ENCODE measurements at regions not wholly inside any gene's neighbourhood (a gene's known extent, or its start where the extent isn't known, plus 50 kb on each side); places are given as distances from the start of the nearest gene placed in this dataset.

DNA sequence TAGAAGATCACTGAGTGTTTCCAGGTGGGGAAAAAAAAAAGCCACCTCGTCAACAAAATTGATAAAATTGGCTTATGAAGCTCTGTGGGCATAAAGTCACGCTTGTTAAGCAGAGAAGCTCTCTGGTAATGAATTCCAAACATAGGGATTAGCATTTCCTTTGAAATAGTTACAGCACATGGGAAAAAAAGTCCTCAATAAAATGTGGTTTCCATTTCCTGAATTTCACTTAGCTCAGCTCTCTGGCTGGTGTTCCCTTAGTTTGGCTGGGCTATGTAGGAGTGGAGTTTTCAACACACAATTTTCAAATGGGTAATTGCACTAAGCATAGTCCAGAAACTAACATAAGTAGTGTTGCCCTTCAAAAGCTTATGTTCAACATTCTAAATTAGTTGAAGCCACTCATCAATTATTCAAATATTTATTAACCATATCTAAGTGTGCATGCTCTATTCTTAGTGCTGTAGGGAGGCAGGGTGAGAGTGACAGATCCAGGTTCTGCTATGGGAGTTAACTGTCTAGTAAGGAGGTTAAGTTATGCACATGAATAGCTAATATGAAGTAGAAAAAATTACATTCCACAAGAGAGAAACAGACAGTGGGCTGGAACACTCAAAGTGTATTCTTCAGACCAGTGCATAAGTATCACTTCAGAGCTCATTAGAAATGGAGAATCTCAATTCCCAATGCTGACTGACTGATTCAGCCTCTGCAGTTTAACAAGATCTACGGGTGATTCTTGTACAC is 445.7 kb downstream of the SMARCA1 start:
- DNase-seq, result peak; percentile 32

DNA sequence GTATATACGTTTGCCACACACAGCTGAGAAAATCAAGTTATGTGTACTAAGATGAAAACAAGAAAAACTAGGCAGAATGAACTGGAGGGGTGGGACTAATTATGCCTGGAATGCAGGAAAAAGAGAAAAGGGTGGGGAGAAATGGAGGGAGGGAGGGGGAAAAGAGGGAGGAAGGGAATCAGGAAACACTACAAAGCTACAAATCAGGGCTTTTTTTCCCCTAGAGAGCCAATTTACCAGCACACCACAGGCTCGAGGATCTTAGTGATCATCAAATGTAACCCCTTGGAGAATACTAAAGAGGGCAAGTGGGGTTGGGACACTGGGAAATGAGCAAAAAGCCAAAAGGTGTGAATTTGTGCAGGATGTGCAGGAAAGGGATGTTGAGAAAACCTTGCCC is 451.9 kb downstream of the SMARCA1 start:
- no peak for DNase-seq

DNA sequence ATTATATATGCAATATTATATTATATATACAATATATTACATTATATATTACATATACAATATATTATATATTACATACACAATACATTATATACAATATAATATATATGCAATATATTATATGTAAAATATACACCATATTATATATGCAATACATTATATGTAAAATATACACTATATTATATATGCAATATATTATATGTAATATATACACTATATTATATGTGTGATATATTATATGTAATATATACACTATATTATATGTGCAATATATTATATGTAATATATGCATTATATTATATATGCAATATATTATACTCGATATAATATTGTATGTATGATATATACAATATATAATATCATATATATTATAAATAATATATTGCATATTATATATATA is 457.4 kb downstream of the SMARCA1 start:
- DNase-seq, result no peak

DNA sequence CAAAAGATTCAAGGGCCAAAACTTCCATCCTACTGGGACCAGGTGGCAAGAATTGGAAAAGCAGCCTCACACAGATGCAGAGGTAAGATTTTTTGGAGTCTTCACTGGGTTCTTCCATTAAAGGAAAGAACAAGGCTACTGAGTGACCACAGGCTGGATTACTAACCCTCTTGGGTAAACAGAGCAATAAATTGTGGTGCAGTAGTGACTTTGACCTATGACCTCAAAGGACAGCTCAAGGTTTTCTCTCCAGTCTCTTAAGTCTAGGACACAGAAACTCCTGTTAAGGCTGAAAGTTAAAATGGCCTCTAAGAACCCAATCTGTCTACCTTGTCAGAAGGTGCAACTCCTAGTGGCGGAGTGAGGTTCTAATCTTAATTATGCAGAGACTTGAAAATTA is 464.9 kb downstream of the SMARCA1 start:
- DNase-seq, result no peak

DNA sequence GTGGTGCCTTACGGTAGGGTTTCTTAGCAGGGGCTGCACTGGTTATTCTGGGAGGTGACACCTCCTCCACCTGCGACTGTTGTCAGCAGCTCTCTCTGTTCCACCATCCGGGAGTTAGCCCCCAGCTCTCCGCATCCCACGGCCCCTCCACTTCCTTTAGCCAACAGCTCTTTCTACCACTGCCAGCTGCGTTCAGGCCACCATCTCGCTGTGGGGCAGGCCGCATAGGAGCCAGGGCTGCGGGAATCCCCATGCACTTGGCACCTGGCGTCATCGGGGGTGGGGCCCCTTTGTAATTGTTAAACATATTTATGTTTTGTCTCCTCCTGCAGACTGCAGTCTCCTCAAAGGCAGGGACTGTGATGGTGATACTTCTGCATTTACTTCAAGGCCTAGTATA is 480.2 kb downstream of the SMARCA1 start:
- DNase-seq, result no peak

DNA sequence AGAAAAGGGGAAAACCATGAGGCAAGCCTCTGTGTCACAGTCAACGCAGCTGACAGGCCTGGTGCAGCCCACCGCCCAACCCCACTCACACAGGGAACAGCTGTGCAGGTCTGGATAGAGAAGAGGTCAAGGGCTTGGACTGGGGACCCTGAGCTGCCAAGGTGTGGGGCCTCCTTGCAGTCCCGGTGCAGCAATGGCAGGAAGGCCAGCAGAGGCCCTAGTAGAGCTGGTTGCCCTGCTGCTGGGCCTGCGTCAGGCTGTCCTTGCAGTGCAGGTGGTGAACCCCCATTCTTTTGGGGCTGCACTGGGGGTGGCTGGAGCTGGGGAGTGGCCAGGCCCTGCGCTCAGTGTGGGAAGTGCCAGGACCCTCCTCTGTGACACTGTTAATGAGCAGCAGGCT is 482.0 kb downstream of the SMARCA1 start:
- DNase-seq, result no peak

DNA sequence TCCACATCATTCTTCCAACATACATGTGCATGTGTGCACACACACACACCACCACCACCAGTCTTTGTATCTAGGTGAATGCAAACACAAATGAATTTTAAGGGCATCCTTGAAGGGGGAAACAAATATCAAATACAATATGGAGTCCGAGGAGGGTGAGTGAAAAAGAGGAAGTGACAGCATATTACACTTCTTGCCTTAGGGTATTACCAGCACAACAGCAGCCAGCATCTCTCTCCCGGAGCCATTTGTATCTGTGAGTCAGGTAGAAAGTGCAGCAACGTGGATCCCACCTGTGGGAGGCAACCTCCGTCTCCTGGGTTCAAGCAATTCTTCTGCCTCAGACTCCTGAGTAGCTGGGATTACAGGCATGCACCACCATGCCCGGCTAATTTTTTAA is 483.2 kb downstream of the SMARCA1 start:
- no peak for DNase-seq

DNA sequence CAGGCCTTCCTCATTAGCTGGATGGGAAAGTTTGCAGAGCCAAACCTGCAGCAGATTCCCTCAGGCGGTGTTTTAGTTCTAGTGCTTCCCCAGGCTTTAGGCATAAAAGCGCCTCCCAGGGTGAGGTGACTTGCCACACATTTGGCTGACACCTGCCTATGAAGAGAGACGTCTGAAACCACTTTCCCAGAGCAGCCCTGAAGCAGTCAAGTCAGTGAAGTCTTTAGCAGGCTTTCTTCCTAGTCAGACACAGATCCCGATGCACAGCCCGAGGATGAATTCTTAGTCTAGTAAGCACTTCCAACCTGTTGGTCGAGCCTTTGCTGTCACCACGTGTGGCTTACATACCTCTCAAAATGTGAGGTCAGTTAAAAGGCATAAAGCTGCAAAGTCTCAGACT is 484.1 kb downstream of the SMARCA1 start:
- DNase-seq, result no peak

DNA sequence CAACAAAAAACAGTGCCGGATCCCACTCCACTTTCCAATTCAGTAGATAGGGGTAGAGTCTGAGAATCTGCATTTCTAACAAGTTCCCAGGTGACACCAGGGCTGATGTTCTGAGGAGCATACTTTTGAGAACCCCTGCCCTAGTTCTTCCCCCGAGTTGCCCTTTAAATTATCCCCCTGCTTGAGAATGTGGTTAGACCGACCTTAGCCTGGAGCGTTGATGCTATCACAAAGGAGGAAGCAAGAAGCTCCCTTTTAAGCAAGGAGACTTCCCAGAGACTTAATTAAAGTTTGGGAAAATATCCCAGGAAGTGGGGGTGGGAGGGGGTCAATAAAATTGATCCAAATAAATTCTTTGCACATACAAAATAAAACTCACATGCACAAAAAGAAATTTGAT is 485.9 kb downstream of the SMARCA1 start:
- DNase-seq, result no peak

DNA sequence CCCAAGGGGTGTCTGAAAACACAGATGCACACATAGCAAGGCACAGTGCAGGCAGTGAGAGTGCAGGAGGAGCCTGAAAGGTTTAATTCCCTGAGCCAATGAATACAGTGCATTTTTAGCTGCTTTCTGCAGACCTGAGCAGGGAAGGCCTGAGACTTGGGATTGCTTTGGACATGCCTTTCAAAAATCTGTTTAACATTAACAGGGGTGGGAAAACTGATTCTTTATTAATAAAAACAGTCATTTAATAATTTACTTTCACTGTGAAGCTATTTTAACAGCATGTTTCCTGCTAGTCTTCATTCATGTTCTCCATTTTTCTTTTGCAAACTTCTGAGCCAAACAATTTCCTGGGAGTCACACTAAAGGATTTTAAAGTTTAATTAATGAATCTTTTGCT is 488.1 kb downstream of the SMARCA1 start:
- DNase-seq, result no peak

DNA sequence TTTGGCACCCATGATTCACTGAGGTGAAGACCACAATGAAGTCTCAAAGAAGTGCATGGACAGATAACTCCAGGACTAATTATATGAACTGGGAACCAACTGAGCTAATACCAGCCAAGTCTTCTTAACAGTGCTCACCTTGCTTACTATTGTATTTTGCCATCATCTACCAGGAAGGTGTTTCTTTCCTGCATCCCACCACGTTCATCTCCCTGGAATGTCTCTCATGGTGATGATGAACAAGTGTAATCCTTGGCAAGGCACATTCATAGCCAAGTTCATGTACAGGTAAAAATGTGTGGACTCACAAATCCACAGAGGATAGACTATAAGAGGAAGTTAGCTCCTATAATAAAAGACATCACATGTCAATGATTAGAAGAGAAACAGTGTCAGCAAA is 489.1 kb downstream of the SMARCA1 start:
- no peak for DNase-seq

DNA sequence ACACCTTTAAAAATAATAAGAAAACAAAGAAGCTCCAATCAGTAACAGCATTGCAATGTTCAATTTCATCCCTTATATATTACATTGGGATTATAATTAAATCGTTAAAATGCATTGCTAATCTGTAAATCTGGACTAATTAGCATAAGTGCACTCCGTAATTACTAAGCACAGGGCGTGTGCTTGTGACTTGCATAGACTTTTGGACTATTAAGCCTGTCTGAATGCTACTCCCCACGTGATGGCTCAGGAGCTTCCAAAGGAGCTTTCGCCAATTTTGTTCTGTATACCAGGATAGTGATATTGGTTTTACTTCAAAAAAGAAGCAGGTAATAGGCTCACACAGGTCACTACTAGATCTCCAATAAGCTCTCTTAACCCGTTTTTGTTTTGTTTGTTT is 497.1 kb downstream of the SMARCA1 start:
- DNase-seq, result no peak

DNA sequence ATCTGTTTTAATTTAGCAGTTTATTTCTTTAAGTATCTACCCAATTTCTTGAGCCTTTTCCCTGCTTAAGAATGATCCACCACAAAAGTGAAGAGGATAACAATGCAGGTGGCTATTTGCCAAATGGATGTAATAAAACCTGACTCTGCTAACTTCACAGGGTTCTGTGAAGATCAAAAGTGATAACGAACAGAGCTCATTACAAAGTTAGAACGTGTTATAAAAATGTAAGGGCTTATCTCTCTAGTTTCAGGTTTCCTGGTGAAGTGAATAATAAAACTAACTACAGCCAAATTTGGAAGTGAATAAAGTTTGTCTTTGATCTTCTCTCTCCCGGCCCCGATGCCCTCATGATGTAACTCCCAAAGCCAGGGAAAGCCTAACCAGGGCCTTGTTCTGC is 497.9 kb downstream of the SMARCA1 start:
- DNase-seq, result no peak

DNA sequence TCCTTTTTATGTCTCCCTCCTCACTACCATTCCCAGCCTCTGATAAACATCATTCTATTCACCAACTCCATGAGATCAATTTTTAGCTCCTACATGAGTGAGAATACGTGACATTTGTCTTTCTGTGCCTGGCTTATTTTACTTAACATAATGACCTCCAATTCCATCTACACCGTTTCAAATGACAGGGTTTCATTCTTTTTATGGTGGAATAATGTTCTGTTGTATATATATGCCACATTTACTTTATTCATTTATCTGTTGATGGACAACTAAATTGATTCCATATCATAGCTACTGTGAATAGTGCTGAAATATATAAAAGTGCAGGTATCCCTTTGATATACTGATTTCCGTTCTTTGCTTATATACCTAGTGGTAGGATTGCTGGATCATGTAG is 503.9 kb downstream of the SMARCA1 start:
- no peak for DNase-seq

DNA sequence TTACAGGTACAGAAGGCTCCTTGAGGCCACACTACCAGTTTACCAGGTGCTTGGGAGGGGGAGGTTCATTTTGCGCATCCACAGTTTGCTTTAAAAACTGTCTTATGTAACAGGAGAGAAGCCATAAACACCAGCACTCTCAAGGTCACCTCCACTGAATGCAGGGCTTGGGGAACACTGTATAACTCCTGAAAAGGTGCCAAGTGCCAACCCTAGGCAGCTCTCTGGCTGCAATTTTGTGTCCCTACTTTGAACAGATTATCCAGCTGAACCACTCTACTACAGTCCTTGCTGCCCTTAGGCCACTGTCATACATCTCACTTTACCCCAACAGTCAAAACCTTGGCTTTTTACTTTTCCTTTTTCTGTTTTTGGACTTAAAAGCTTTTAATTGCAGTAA is 507.9 kb downstream of the SMARCA1 start:
- DNase-seq, result no peak

DNA sequence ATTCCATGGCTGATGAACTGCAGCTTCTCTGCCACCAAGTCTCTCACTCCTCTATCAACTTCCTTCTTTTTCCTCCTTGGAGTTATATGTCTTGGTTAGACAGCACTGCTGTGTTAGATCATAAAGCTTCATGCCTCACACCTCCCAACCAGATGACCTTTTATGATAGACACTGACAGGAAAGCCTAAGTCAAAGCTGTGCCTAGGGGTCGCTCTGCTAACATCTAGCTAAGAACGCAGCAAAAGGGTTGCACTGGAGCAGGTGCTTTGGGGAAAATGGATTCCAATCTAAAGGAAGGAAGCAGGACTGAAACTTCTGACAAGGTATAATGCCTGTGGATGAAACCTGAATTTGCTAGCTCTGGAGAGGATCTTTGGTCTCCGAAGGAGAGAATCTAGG is 509.7 kb downstream of the SMARCA1 start:
- DNase-seq, result no peak

DNA sequence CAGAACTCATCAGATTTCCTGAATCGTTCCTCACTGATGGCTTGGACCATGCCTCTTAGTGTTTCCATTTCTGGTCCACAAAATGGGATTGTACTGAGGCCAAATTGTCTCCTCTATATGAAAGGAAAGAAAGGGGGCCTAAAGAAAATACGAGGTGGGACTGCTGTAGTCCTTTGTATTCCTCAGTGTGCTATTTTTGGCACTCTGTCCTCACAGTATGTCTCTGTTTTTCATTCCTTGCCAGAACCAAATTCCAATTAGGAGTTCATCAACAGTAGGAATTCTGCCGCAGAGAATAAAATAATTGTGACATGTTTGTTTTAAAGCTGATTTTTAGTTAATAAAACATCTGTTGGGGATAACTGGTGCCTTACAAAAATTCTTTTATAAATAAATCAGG is 515.7 kb downstream of the SMARCA1 start:
- peak; percentile 0 for DNase-seq

DNA sequence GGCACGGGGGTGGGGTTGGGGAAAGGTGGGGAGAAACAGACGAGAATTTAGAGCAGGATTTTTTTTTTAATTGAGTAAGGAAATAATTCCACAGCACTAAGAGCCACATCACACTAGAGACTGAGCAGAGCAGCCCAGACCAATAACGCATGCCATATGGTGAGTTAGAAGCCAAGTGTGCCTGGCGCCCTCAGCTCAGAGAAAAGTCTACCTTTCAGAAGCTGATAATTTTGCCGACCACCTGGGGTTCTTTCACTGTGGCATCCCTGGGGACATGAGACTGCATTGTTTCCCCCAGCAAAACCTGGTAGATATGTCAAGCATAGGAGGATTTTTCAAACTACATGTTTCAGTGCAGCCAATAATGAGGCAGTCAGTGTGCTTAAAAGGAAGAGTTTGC is 516.8 kb downstream of the SMARCA1 start:
- no peak for DNase-seq

DNA sequence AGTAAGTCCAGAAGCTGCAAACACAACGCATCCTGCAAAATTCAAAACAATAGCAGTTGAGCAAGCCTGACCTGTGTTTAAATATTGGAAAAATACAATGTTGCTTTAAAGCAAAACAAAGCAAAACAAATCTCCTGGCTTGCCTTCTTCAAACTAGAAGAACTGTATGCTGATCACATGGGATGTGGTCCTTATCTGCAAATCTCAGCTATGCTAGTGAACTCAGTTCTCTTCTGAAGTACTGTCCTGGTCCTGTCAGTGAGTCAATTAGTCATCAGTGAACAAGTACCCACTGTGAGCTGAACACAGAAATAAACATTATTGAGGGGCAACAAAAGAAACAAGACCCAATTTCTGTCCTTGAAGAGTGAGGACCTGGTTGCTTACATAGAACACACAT is 522.5 kb downstream of the SMARCA1 start:
- no peak for DNase-seq

DNA sequence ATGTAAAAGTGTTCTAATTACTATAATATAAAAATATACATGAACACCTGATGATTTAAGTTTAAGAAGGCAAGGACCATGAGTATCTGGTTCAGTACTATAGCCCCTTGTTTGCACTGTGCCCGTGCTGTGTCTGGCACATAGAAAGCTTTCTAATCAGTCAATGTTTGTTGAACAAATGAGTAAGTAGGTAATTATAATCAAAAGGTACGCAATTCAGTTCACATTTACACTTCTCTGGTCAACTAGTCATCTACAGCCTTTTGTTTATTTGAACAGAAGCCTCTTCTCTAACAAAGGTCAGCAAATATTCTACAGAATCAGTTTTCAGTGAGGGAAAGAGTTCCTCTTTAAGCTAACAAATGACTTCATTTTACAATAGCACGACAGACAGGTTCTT is 523.3 kb downstream of the SMARCA1 start:
- DNase-seq, result no peak

DNA sequence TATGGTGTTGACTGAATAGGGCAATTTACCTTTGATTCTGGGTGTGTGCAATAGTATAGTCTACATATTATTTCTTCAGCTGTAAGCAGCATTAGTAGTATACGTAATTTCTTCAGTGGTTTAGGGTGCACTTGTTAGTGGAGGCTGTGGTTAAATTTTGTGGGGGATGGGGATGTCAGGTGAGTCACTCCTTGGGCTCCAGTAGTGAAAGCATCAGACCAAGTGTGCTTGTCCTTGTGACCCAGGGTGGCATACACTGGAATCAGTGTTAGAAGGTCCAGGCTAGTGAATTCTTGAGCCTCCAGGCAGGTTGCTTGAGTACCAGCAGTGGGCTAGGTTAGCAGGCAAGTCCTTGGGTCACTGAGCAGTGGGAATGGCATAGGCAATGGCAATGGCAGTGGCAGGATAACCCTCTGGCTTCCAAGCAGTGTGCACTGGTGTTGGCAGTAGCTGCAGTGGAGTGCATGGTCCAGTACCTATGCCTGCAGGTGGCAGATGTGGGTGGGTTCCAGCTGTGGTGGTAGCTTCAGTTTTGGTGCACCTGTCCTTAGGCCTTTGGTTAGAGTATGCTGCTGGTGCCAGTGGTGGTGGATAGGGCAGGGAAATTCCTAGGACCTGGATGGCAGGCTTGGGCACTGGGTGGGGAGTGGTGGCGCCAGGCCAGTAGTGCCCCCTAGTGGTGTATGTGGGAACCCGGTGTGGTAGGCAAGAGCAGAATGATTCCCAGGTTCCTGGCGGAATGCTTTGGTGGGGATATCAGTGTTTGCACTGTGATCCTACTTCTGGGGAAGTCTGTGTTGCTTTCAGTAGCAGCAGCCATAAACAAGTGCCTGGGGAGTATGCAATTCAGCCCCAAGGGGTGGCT is 531.0 kb downstream of the SMARCA1 start:
- no peak for DNase-seq

DNA sequence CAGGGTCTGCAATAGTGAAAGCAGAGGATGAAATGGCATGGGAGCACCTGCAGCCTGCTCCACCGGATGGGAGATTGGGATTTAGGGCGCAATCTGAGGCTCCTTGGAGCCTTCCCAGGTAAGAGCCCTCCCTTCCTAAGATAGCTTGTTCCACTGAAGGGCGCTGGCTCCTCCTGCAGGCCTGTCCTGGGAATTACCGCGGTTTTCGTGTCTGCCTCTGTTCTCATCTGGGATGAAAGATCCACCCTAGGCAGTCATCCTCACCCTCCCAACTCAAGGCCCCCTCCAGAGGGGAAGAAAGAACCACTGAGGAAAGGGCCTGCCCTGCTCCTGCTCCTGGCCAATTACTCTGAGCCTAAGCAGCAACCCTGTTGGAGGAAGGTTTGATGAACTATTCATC is 547.5 kb downstream of the SMARCA1 start:
- DNase-seq, result peak; percentile 5

DNA sequence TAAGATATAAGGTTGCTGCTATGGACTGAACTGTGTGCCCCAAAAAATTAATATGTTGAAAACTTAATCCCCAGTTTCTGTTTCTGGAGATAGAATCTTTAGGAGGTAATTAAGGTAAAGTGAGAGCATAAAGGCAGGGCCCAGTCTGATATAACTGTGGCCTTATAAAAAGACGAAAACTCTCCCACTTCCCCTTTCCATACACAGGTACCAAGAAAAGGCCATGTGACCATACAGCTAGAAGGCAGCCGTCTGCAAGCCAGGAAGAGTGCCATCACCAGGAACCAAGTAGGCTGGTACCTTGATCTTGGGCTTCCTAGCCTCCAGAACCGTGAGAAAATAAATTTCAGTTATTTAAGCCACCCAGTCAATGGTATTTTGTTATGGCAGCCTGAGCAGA is 550.3 kb downstream of the SMARCA1 start:
- no peak for DNase-seq

DNA sequence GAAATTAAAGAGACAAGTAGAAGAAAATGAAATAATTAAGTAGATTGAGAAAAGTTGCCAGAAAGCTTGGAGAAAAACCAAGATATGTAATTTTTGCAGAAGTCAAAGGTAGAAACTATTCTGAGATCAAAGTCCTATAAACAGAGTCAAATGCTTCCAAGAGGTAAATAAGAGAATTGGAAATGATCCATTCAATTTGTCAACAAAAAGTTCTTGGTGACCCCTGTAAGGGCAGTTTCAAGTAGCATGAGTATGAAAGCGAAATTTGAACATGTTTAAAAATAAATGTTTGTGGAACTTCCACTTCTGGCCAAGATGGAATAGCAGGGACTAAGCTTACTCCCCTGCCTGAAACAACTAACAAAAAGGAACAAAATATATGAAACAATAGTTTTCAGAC is 562.0 kb downstream of the SMARCA1 start:
- DNase-seq, result no peak
